ENCODE measurements at regions not wholly inside any gene's neighbourhood (a gene's known extent, or its start where the extent isn't known, plus 50 kb on each side); places are given as distances from the start of the nearest gene placed in this dataset.

GRCh38 chr17:63039899-63040602, 74.0 kb downstream of the TANC2 start (continued):
- TF ChIP-seq USF2 (IDR thresholded peaks at IDR 0.05; ENCODE audit: borderline replicate concordance, low read depth, low read length) (no peak), YY1 (IDR thresholded peaks at IDR 0.05; ENCODE audit: low read depth) (no peak)

DNA sequence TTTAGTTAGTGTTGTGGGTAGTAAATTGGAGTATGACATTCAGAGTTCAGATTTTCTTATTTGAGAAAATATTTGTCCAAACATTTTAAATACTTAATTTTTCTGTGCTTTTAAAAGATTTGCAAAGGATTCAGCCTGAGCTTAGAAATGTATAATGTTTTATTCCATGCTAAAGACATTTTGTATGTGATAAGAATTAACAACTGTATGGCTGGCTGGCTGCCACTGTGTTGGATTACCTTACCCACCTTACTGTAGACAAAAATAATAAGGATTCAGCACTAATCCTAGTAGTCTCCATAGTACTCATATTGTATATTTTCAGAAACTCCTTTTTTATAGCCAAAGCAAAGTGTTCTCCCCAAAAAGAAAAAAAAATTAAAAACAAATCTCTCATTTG, 74.8 kb downstream of the TANC2 start:
- H3K36me3 ChIP-seq (replicated peaks in 1 of 2; ENCODE audit: control insufficient read depth in 1 of 2, insufficient read depth in 2 of 2, low read length in 1 of 2): peaks cover 0 to 5% of the 10 kb centered on the region in 2 experiments
- peaks cover 28% of the 10 kb centered on the region for H4K20me1 ChIP-seq (ENCODE audit: insufficient read depth)
- peaks cover 98% of the 10 kb centered on the region for H3K79me2 ChIP-seq (ENCODE audit: insufficient read depth)
- TF ChIP-seq JUND (IDR thresholded peaks at IDR 0.05): no peak
- no peak for TF ChIP-seq FOXM1 (IDR thresholded peaks at IDR 0.05; ENCODE audit: low read depth)
- TF ChIP-seq ELF1 (IDR thresholded peaks at IDR 0.05): no peak
- TF ChIP-seq IRF3 (IDR thresholded peaks at IDR 0.05; ENCODE audit: low read depth, low read length): no peak
- TF ChIP-seq SMC3 (IDR thresholded peaks at IDR 0.05; ENCODE audit: low read depth, low read length): no peak
- TF ChIP-seq USF2 (IDR thresholded peaks at IDR 0.05; ENCODE audit: borderline replicate concordance, low read depth, low read length): no peak
- TF ChIP-seq NRF1 (IDR thresholded peaks at IDR 0.05; ENCODE audit: low read depth, low read length): no peak
- TF ChIP-seq, protein P1, sequence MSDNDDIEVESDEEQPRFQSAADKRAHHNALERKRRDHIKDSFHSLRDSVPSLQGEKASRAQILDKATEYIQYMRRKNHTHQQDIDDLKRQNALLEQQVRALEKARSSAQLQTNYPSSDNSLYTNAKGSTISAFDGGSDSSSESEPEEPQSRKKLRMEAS (IDR thresholded peaks at IDR 0.05; ENCODE audit: low read depth): no peak
- H3K4me2 ChIP-seq: no peak overlapping the region; the same call in 1 of the 2 replicates
- DNase-seq: no peak
- H3K27me3 ChIP-seq (ENCODE audit: insufficient read depth): no peaks in the 10 kb centered on the region
- POLR2A ChIA-PET: no interaction called here
- H3K9ac ChIP-seq: no peak overlapping the region
- H3K9me3 ChIP-seq: no peaks in the 10 kb centered on the region
- no peak overlapping the region for H2AFZ ChIP-seq (ENCODE audit: low read depth)
- CTCF ChIA-PET: interaction anchor here (0.6 to 1.9 kb wide), 7 partner anchors 9 to 366 kb away, joined by 3 to 6 read pairs (median 4); no protein-coding TSS in a partner anchor
- H3K27ac ChIP-seq (ENCODE audit: low read depth in 2 of 2, low read length in 1 of 2): no peak overlapping the region; a peak in 1 of 4 replicates
- H3K9me2 ChIP-seq: no peaks in the 10 kb centered on the region
- H3K4me3 ChIP-seq (ENCODE audit: low read depth in 2 of 2, low read length in 1 of 2): no peak overlapping the region
- H3K4me1 ChIP-seq (ENCODE audit: control insufficient read depth in 1 of 2, insufficient read depth in 2 of 2, low read depth in 1 of 2, low read length in 1 of 2): peaks cover 24 to 33% of the 10 kb centered on the region in 2 experiments; a peak in 3 of 4 replicates
- peaks cover 23% of the 10 kb centered on the region for H3F3A ChIP-seq (replicated peaks; ENCODE audit: insufficient read depth)

DNA sequence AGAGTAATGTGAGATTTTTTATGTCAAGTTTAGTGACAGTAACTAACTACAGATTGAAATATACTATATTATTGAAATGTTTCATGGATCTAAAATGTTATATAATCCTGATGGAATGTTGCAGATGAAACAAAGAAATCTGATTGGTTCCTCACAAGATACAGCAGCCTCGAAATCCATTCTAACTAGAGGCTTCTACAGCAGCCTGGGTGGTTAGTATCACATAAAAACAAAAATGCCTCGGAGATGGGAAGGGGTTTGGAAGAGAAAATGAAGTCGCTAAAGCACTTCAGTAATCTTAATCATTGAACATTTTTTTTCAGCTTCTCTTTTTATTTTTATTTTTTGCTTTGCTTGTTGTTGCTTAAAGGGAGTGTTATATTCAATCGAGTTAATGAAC, 75.2 kb downstream of the TANC2 start:
- H3K4me2 ChIP-seq: no peak overlapping the region
- POLR2A ChIA-PET: no interaction called here
- TF ChIP-seq EP300 (IDR thresholded peaks at IDR 0.05; ENCODE audit: borderline replicate concordance in 1 of 2, low read depth in 1 of 2, low read length in 1 of 2): no peak
- no peak for TF ChIP-seq RFX5 (IDR thresholded peaks at IDR 0.05; ENCODE audit: low read length)
- TF ChIP-seq, protein P2, sequence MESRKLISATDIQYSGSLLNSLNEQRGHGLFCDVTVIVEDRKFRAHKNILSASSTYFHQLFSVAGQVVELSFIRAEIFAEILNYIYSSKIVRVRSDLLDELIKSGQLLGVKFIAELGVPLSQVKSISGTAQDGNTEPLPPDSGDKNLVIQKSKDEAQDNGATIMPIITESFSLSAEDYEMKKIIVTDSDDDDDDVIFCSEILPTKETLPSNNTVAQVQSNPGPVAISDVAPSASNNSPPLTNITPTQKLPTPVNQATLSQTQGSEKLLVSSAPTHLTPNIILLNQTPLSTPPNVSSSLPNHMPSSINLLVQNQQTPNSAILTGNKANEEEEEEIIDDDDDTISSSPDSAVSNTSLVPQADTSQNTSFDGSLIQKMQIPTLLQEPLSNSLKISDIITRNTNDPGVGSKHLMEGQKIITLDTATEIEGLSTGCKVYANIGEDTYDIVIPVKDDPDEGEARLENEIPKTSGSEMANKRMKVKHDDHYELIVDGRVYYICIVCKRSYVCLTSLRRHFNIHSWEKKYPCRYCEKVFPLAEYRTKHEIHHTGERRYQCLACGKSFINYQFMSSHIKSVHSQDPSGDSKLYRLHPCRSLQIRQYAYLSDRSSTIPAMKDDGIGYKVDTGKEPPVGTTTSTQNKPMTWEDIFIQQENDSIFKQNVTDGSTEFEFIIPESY (IDR thresholded peaks at IDR 0.05; ENCODE audit: borderline replicate concordance, low read depth): no peak
- TF ChIP-seq MEF2A (IDR thresholded peaks at IDR 0.05; ENCODE audit: borderline replicate concordance, low read depth): no peak
- TF ChIP-seq POLR2AphosphoS5 (IDR thresholded peaks at IDR 0.05; ENCODE audit: low read depth, low read length): no peak
- no peak for TF ChIP-seq TEAD4 (IDR thresholded peaks at IDR 0.05; ENCODE audit: borderline replicate concordance, insufficient read depth)
- no peak for TF ChIP-seq SIN3A (IDR thresholded peaks at IDR 0.05; ENCODE audit: borderline replicate concordance, low read depth, low read length)
- TF ChIP-seq, protein P1 (IDR thresholded peaks at IDR 0.05; ENCODE audit: low read depth): no peak
- no peak for TF ChIP-seq GATA2 (CRISPR knock-in tag; IDR thresholded peaks at IDR 0.05)

More for the DNA sequence above, 75.2 kb downstream of the TANC2 start:
- CTCF ChIA-PET: interaction anchor here (0.6 to 1.7 kb wide), 5 partner anchors 18 to 366 kb away, joined by 3 to 6 read pairs (median 4); no protein-coding TSS in a partner anchor
- H3K4me3 ChIP-seq (ENCODE audit: low read depth in 2 of 2, low read length in 1 of 2): no peak overlapping the region
- H3K9me2 ChIP-seq: no peaks in the 10 kb centered on the region
- no peak for DNase-seq
- H3K27ac ChIP-seq (ENCODE audit: low read depth in 2 of 2, low read length in 1 of 2): no peak overlapping the region
- no peaks in the 10 kb centered on the region for H3K27me3 ChIP-seq (ENCODE audit: insufficient read depth)
- H3K79me2 ChIP-seq (ENCODE audit: insufficient read depth): peaks cover 98% of the 10 kb centered on the region
- H3K9me3 ChIP-seq: no peaks in the 10 kb centered on the region
- peaks cover 24 to 29% of the 10 kb centered on the region in 2 experiments; a peak in 3 of 4 replicates for H3K4me1 ChIP-seq (ENCODE audit: control insufficient read depth in 1 of 2, insufficient read depth in 2 of 2, low read depth in 1 of 2, low read length in 1 of 2)
- H4K20me1 ChIP-seq (ENCODE audit: insufficient read depth): peaks cover 28% of the 10 kb centered on the region
- peaks cover 0 to 5% of the 10 kb centered on the region in 2 experiments for H3K36me3 ChIP-seq (replicated peaks in 1 of 2; ENCODE audit: control insufficient read depth in 1 of 2, insufficient read depth in 2 of 2, low read length in 1 of 2)
- H2AFZ ChIP-seq (ENCODE audit: low read depth): no peak overlapping the region
- no peak overlapping the region for H3K9ac ChIP-seq
- peaks cover 18% of the 10 kb centered on the region for H3F3A ChIP-seq (replicated peaks; ENCODE audit: insufficient read depth)
- 87% methylated on average over 4 of the region's 4 CpGs for WGBS (ENCODE audit: low lambda C conversion rate)
